ENCODE measurements at regions not wholly inside any gene's neighbourhood (a gene's known extent, or its start where the extent isn't known, plus 50 kb on each side); places are given as distances from the start of the nearest gene placed in this dataset.

DNA sequence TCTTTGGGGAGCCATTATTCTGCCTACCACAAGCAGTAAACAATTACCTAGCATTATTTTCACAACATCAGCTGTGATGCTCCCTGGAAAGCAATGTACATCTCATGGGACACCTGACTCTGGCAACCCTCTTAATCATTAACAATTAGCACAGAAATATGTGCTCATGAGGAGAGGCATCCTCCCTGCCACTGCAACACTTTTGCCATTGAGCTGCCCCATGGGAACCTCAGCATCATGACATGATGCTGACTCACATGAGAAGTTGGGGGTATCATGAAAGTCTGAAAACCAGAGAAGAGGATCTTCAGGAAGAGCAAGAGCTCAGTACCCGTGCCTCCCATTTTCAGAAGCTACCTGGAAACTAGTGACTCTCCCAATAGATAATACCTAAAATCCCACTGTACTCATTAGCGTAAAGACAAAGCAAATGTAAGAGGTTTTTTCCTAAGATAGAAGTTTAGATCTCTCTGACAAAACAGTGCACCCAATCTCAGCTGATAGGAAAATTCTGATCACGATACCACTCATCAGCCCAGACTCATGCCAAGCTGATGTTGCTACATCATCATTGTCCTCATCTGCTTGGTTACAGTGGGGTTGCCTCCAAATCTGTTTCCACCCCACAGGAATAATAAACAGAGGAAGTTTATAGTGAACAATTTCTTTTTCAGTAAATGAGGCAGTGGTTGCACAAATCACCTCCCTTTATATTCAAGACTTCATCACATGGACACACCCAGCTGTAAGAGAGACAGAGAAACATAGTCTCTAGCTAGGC is 244.5 kb downstream of the NR2F1-AS1 start:
- no peak for TF ChIP-seq CTCF (IDR thresholded peaks at IDR 0.05)
- no peak for TF ChIP-seq POLR2AphosphoS5 (IDR thresholded peaks at IDR 0.05)
